Stimulated activated CD4-positive, alpha-beta T cell treated with anti-CD3 and anti-CD28 coated beads, Interleukin-2, amount 100 ng/mL, for 48 hours (primary cell): ENCODE measurements at regions not wholly inside any gene's neighbourhood (a gene's known extent, or its start where the extent isn't known, plus 50 kb on each side); places are given as distances from the start of the nearest gene placed in this dataset.

ENCODE experiments used
- DNase-seq, 2 donors: peaks; one replicate each; pipeline ENCODE4 v3.0.0-alpha.2; 2020

- DNase-seq: no peak
These were observed 70.9 kb upstream of the GPC1 start for GRCh38 chr2:240364582-240364960.

- no peak for DNase-seq
These were observed 70.3 kb upstream of the GPC1 start for GRCh38 chr2:240364961-240365775.

- no peak for DNase-seq
These were observed 69.4 kb upstream of the GPC1 start for GRCh38 chr2:240365971-240366471.

- DNase-seq: no peak
These were observed 68.6 kb upstream of the GPC1 start for GRCh38 chr2:240366901-240367300.

GRCh38 chr2:240367721-240368120 is 67.7 kb upstream of the GPC1 start:
- DNase-seq: no peak

- no peak for DNase-seq
These were observed 66.6 kb upstream of the GPC1 start for GRCh38 chr2:240368781-240369331.

- no peak for DNase-seq
These were observed 66.1 kb upstream of the GPC1 start for GRCh38 chr2:240369335-240369734.

- DNase-seq: no peak
These were observed 65.5 kb upstream of the GPC1 start for GRCh38 chr2:240369801-240370585.

GRCh38 chr2:240371129-240372000 is 64.1 kb upstream of the GPC1 start:
- no peak for DNase-seq

- no peak for DNase-seq
These were observed 63.4 kb upstream of the GPC1 start for GRCh38 chr2:240372101-240372500.

- DNase-seq: no peak
These were observed 62.1 kb upstream of the GPC1 start for GRCh38 chr2:240373289-240373885.

- no peak for DNase-seq
These were observed 61.2 kb upstream of the GPC1 start for GRCh38 chr2:240374085-240374907.

GRCh38 chr2:240375024-240375645 is 60.3 kb upstream of the GPC1 start:
- no peak for DNase-seq

- DNase-seq: no peak
These were observed 58.7 kb upstream of the GPC1 start for GRCh38 chr2:240376739-240377138.

GRCh38 chr2:240377366-240377765 is 58.1 kb upstream of the GPC1 start:
- DNase-seq: no peak

GRCh38 chr2:240379089-240379636 is 56.3 kb upstream of the GPC1 start:
- no peak for DNase-seq

- DNase-seq: no peak
These were observed 52.2 kb upstream of the GPC1 start for GRCh38 chr2:240383099-240383758.

- DNase-seq: no peak
These were observed 51.4 kb upstream of the GPC1 start for GRCh38 chr2:240383871-240384700.
